K562 (cell line): ENCODE measurements at regions not wholly inside any gene's neighbourhood (a gene's known extent, or its start where the extent isn't known, plus 50 kb on each side); places are given as distances from the start of the nearest gene placed in this dataset.

ENCODE experiments used
- ATAC-seq: fragments of 200-7000 bp; cut with Tn5 transposase; 3 replicates; pipeline ENCODE4 v1.9.1; 2020; ENCODE audit warnings: moderate library complexity
- BruUV-seq: library from RNA; stranded (reverse); fragments of 400-500 nt; replicated peaks from 2 replicates; lab custom pipeline; 2021; lab: Mats Ljungman, UMichigan
- CTCF ChIA-PET: fragments of 300-600 bp; formaldehyde crosslinking; extraction: SDS; loops from one replicate; lab custom pipeline; 2021; ENCODE audit warnings: low intra/inter-chr PET ratio; lab: Yijun Ruan, JAX
- POLR2A ChIA-PET: fragments of 300-600, 350-650 bp; sonication (Branson Sonifier 250); formaldehyde crosslinking; extraction: SDS; loops from one replicate; lab custom pipeline; 2021; ENCODE audit warnings: antibody characterized with exemption, inconsistent platforms; lab: Yijun Ruan, JAX
- DNase-seq, 4 experiments: peaks; one replicate each; pipeline versions ENCODE4 v3.0.0 to v3.0.0-alpha.2; 2011 to 2018; ENCODE audit warnings: low spot score in 3 of 4, mixed read lengths in 3 of 4; ENCODE audit errors: extremely low read depth in 1 of 4
- FAIRE-seq: peaks from 2 replicates; lab custom pipeline; 2011; peaks lifted over from hg19 to GRCh38; lab: Jason Lieb, UNC
- H2AFZ ChIP-seq: 2 replicates; pipeline ENCODE4 v1.6.0; 2011; ENCODE audit warnings: low read depth, low read length, control low read depth, inconsistent platforms
- H3K27ac ChIP-seq: fragments of 200-600 bp; 3 replicates; pipeline ENCODE4 v1.8.0; 2011; ENCODE audit warnings: low read depth, mild to moderate bottlenecking, control low read depth, inconsistent platforms, low read length, moderate library complexity, mixed read lengths; ENCODE audit errors: extremely low read depth
- H3K27me3 ChIP-seq, 2 experiments: fragments of 300-600 bp in 1 of 2; 2 replicates in 1 of 2; 3 replicates in 1 of 2; pipeline versions ENCODE4 v1.6.0 to v1.8.0; 2011; ENCODE audit warnings: inconsistent platforms in 2 of 2, low read length in 2 of 2, mild to moderate bottlenecking in 1 of 2, mixed read lengths in 1 of 2, moderate library complexity in 1 of 2; ENCODE audit not compliant: control insufficient read depth in 2 of 2, insufficient read depth in 2 of 2
- H3K36me3 ChIP-seq: fragments of 300-600 bp; 3 replicates; pipeline ENCODE4 v1.8.0; 2011; ENCODE audit warnings: mild to moderate bottlenecking, low read length, inconsistent platforms; ENCODE audit not compliant: control insufficient read depth, insufficient read depth
- H3K4me1 ChIP-seq, 2 experiments: fragments of 200-600 bp in 1 of 2; replicated peaks in 1 of 2; 2 replicates in 1 of 2; 3 replicates in 1 of 2; pipeline versions ENCODE4 v1.5.1 to v1.8.0; 2011; ENCODE audit warnings: inconsistent platforms in 2 of 2, low read length in 2 of 2, mild to moderate bottlenecking in 1 of 2, mixed read lengths in 1 of 2, moderate library complexity in 1 of 2; ENCODE audit not compliant: control insufficient read depth in 2 of 2, insufficient read depth in 2 of 2
- H3K4me2 ChIP-seq: 2 replicates; pipeline ENCODE4 v1.6.1; 2011; ENCODE audit warnings: low read length, control low read depth, inconsistent platforms, mixed read lengths; ENCODE audit not compliant: insufficient read depth
- H3K4me3 ChIP-seq: fragments of 200-600 bp; sonication (generic), shearing (Covaris generic); 2 replicates; pipeline ENCODE4 v1.5.1; 2016; ENCODE audit warnings: control low read depth, inconsistent platforms
- H3K79me2 ChIP-seq: fragments of 200-600 bp; 3 replicates; pipeline ENCODE4 v1.8.0; 2011; ENCODE audit warnings: low read length, inconsistent platforms; ENCODE audit not compliant: control insufficient read depth, insufficient read depth
- H3K9ac ChIP-seq, 2 experiments: 2 replicates each; pipeline versions ENCODE4 v1.6.0 to v1.6.1; 2011; ENCODE audit warnings: low read depth in 2 of 2, low read length in 2 of 2, control low read depth in 1 of 2, inconsistent platforms in 1 of 2, mild to moderate bottlenecking in 1 of 2, mixed read lengths in 1 of 2; ENCODE audit not compliant: insufficient read depth in 1 of 2
- H3K9me1 ChIP-seq: one replicate; pipeline ENCODE4 v1.6.0; 2011; ENCODE audit warnings: inconsistent platforms, mild to moderate bottlenecking, low read length, moderate library complexity; ENCODE audit not compliant: control insufficient read depth, insufficient read depth
- H3K9me3 ChIP-seq: replicated peaks from 2 replicates; pipeline ENCODE4 v1.5.1; 2011; ENCODE audit warnings: low read depth, low read length, inconsistent platforms; ENCODE audit not compliant: control insufficient read depth, insufficient read depth
- H4K20me1 ChIP-seq: replicated peaks from 2 replicates; pipeline ENCODE4 v1.6.1; 2011; ENCODE audit warnings: low read length, inconsistent platforms, mixed read lengths; ENCODE audit not compliant: control insufficient read depth, insufficient read depth
- ATF3 ChIP-seq, 2 experiments: fragments of 450-650 bp in 1 of 2; sonication (generic) in 1 of 2; formaldehyde crosslinking in 1 of 2; IDR thresholded peaks in 1 of 2; conservative IDR thresholded peaks in 1 of 2; 2 replicates each; pipeline versions ENCODE4 v1.6.1 to v1.8.1; 2016 to 2023; ENCODE audit warnings: mild to moderate bottlenecking in 2 of 2, moderate library complexity in 2 of 2, inconsistent platforms in 1 of 2, missing genetic modification reagents in 1 of 2
- CTBP1 ChIP-seq: fragments of 450-650 bp; IDR thresholded peaks from 2 replicates; pipeline ENCODE4 v1.6.1; 2016; ENCODE audit warnings: borderline replicate concordance
- HDAC8 ChIP-seq: fragments of 450-650 bp; IDR thresholded peaks from 2 replicates; pipeline ENCODE4 v1.6.1; 2016; ENCODE audit warnings: mild to moderate bottlenecking, missing genetic modification characterization, moderate library complexity, missing compliant biosample characterization
- JUND ChIP-seq, 2 experiments: IDR thresholded peaks; 2 replicates in 1 of 2; 3 replicates in 1 of 2; pipeline ENCODE4 v1.6.1; 2011; ENCODE audit warnings: borderline replicate concordance in 2 of 2, low read depth in 2 of 2, low read length in 2 of 2, improper control_type of control experiment in 1 of 2, missing biosample characterization in 1 of 2, missing genetic modification characterization in 1 of 2, missing genetic modification reagents in 1 of 2
- MLLT1 ChIP-seq, 2 experiments: fragments of 450-650 bp; IDR thresholded peaks; 2 replicates each; pipeline ENCODE4 v1.6.1; 2016
- SFPQ ChIP-seq: fragments of 200-400 bp; formaldehyde crosslinking; IDR thresholded peaks from 2 replicates; pipeline ENCODE4 v1.6.1; 2017; ENCODE audit warnings: mild to moderate bottlenecking, low read depth, low read length, moderate library complexity
- SNRNP70 ChIP-seq: fragments of 200-400 bp; formaldehyde crosslinking; optimal IDR thresholded peaks from 2 replicates; pipeline ENCODE3; 2017; ENCODE audit warnings: low read depth, low read length
- STAT5A ChIP-seq: IDR thresholded peaks from 2 replicates; pipeline ENCODE4 v1.6.1; 2012; ENCODE audit warnings: low read length, inconsistent platforms, borderline replicate concordance
- TAF15 ChIP-seq: fragments of 200-400 bp; formaldehyde crosslinking; IDR thresholded peaks from 2 replicates; pipeline ENCODE4 v1.6.1; 2017; ENCODE audit warnings: mild to moderate bottlenecking, low read depth, low read length, moderate library complexity
- ZFPM2 ChIP-seq: fragments of 250-450 bp; sonication (Bioruptor Pico); IDR thresholded peaks from 2 replicates; pipeline ENCODE4 v1.5.1; 2022; ENCODE audit warnings: mild to moderate bottlenecking
- ZNF12 ChIP-seq: sonication (generic); formaldehyde crosslinking; IDR thresholded peaks from 2 replicates; pipeline ENCODE4 v1.4.0; 2020; ENCODE audit warnings: mild to moderate bottlenecking, missing genetic modification reagents
- WGBS: fragments of 100-300 bp; shearing (Covaris generic); methylation state at CpG from one replicate; pipeline ENCODE4 v1.1.6; 2016; ENCODE audit warnings: low coverage, mixed read lengths; ENCODE audit not compliant: insufficient coverage; ENCODE audit errors: missing lambda C conversion rate; 5-methylcytosine and 5-hydroxymethylcytosine counted together
- in situ Hi-C: fragments of 300-500 bp; cut with MboI; formaldehyde crosslinking; loops from 4 replicates; pipeline ENCODE4 v1.15.0; 2018; ENCODE audit warnings: inconsistent platforms, mixed read lengths
- intact Hi-C: fragments of 100-400 bp; cut with micrococcal nuclease; formaldehyde crosslinking; loops from 2 replicates; pipeline ENCODE4 v1.14.2; 2022

GRCh38 chr5:67983251-67984110 is 232.1 kb upstream of the PIK3R1 start:
- Histone ChIP-seq H3K79me2 (no peaks in the 10 kb centered on the region), H3K4me1 (no peaks in the 10 kb centered on the region), H2AFZ (no peak overlapping the region), H3K9me1 (no peaks in the 10 kb centered on the region), H3K4me2 (no peak overlapping the region), H3K9me3 (no peaks in the 10 kb centered on the region), H3K27me3 (no peaks in the 10 kb centered on the region; a peak in 1 of 5 replicates), H3K27ac (no peak overlapping the region), H4K20me1 (no peaks in the 10 kb centered on the region), H3K9ac (no peak overlapping the region), H3K36me3 (no peaks in the 10 kb centered on the region), H3K4me3 (no peak overlapping the region)
- DNase-seq (no peak), ATAC-seq (no peak), FAIRE-seq (no peak)
- ChIA-PET POLR2A (interaction anchor here (0.6 kb wide), 1 partner anchor 1711 kb away, joined by 4 read pairs; no protein-coding TSS in a partner anchor), CTCF (no interaction called here)
- 4% methylated on average over 7 of the region's 7 CpGs for WGBS
- intact Hi-C loops: no loop called here
- no TSS peak for BruUV-seq
- in situ Hi-C loops: no loop called here
- TF ChIP-seq JUND (IDR thresholded peaks at IDR 0.05; ENCODE audit: borderline replicate concordance, low read depth, low read length) (peak; percentile 59; the same call in 1 of the 2 replicates), JUND (tag; IDR thresholded peaks at IDR 0.05; ENCODE audit: borderline replicate concordance, low read depth, low read length) (peak; percentile 89), ATF3 (IDR thresholded peaks at IDR 0.05) (peak; percentile 41; the same call in 1 of the 2 replicates), ATF3 (CRISPR knock-in tag; conservative IDR thresholded peaks at IDR 0.05) (no peak), ZNF12 (CRISPR knock-in tag) (no peak), SNRNP70 (no peak), MLLT1 (IDR thresholded peaks at IDR 0.05) (no peak), STAT5A (no peak), CTBP1 (no peak), TAF15 (no peak), ZFPM2 (no peak), SFPQ (no peak), HDAC8 (tag) (no peak)
